ENCODE measurements at regions not wholly inside any gene's neighbourhood (a gene's known extent, or its start where the extent isn't known, plus 50 kb on each side); places are given as distances from the start of the nearest gene placed in this dataset.

DNA sequence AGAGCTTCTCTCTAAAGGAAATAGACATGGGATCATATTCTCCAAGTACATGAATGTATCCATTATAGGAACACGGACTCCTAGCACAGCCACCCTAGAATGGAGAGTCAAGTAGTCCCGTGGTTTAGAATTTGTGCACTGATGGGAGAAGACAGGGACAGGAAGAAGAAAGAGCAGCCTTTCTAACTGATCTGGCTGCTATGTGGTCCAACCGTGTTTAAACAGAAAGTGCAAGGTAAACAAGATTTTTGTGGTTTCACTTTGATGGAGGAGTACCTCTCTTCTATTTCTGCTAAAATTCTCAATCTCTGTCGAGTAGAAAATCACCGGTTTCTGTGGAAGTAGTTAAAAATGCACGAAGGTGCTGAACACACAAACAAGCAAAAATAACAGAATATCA lies 171.3 kb downstream of the ST8SIA4 start:
- Mint-ChIP-seq H3K4me1 (ENCODE audit: low read depth) (peaks cover 7% of the 10 kb centered on the region), H3K27me3 (no peaks in the 10 kb centered on the region), H3K36me3 (no peaks in the 10 kb centered on the region), H3K27ac (peak overlapping the region; percentile 83), H3K9me3 (ENCODE audit: low read depth) (no peaks in the 10 kb centered on the region), H3K4me3 (peak overlapping the region; percentile 79)

DNA sequence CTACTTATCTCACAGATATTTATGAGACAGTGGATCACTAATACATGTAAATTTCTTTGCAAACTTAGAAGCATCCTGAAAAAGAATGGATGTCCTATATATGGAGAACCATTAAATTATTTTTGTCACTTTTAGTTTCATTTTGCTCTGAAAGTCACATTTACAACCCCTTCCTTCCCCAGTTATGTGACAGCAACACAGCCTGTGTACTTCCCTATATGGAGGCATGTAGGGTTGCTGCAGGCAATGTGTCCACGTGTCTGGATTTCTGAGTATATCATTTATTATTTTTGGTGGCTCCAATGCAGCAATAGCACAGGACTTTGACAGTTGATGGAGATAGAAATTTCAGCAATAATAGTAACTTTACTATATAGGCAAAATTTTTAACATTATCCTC lies 156.4 kb downstream of the ST8SIA4 start:
- H3K27ac Mint-ChIP-seq, result no peak overlapping the region
- peaks cover 6% of the 10 kb centered on the region for H3K4me1 Mint-ChIP-seq (ENCODE audit: low read depth)
- H3K9me3 Mint-ChIP-seq (ENCODE audit: low read depth), result no peaks in the 10 kb centered on the region
- H3K4me3 Mint-ChIP-seq, result no peak overlapping the region
- H3K36me3 Mint-ChIP-seq, result no peaks in the 10 kb centered on the region
- peaks cover 2% of the 10 kb centered on the region for H3K27me3 Mint-ChIP-seq

DNA sequence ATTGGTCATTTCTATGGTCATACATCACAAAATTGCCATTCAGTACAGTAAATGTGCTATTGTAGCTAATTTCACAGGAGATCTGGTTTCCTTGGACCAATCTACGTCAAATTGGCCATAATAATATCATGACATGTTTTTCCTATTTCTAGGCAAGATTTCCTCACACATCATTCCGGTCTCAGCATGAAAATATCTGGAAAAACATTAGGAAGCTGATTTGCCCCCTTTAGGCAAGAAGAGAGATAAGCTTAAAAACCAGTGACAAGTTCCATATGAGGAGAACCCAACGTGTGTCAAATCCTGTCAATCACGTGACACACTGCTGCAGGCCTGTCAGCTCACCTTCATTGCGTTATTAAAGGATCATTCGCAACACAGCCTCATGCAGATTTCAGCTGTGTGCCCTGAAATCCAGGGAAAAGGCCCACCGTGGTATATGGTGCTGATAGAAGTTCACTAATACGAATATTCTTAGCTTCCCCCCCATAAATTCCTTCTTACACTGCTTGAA lies 153.3 kb downstream of the ST8SIA4 start:
- peaks cover 6% of the 10 kb centered on the region for H3K4me1 Mint-ChIP-seq (ENCODE audit: low read depth)
- H3K27ac Mint-ChIP-seq, result no peak overlapping the region
- H3K4me3 Mint-ChIP-seq, result no peak overlapping the region
- no peaks in the 10 kb centered on the region for H3K9me3 Mint-ChIP-seq (ENCODE audit: low read depth)
- H3K36me3 Mint-ChIP-seq, result peaks cover 2% of the 10 kb centered on the region
- H3K27me3 Mint-ChIP-seq, result peaks cover 4% of the 10 kb centered on the region

DNA sequence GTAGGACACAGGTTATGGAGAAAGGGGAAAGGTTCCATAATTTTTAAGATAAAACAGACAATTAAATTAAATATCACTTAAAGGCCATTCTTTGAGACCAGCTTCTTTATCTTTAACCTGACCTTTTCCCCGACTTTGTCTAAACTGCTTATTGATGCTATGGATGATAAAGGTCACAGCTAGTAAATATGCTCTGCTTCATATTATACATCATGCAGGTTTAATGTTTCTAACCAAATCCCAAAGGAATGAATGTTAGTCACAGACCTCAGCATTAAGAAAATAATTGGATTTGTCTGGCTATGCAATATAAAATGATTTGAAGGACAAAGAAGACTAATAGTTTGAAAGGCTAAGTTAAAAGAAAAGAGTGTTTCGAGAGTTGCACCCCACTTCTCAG lies 147.6 kb downstream of the ST8SIA4 start:
- H3K9me3 Mint-ChIP-seq (ENCODE audit: low read depth), result no peaks in the 10 kb centered on the region
- H3K36me3 Mint-ChIP-seq, result peaks cover 2% of the 10 kb centered on the region
- no peak overlapping the region for H3K4me3 Mint-ChIP-seq
- H3K27ac Mint-ChIP-seq, result no peak overlapping the region
- no peaks in the 10 kb centered on the region for H3K4me1 Mint-ChIP-seq (ENCODE audit: low read depth)
- H3K27me3 Mint-ChIP-seq, result peaks cover 4% of the 10 kb centered on the region

Measured in activated naive CD8-positive, alpha-beta T cell (primary cell).